Renal cortex interstitium (tissue), 11 donors: ENCODE measurements at regions not wholly inside any gene's neighbourhood (a gene's known extent, or its start where the extent isn't known, plus 50 kb on each side); places are given as distances from the start of the nearest gene placed in this dataset.

Experiments
- DNase-seq, 11 donors: peaks; one replicate each; pipeline ENCODE4 v3.0.0-alpha.2; 2013; ENCODE audit warnings: low read depth in 9 of 11, low spot score in 4 of 11; ENCODE audit errors: extremely low read depth in 1 of 11

DNA sequence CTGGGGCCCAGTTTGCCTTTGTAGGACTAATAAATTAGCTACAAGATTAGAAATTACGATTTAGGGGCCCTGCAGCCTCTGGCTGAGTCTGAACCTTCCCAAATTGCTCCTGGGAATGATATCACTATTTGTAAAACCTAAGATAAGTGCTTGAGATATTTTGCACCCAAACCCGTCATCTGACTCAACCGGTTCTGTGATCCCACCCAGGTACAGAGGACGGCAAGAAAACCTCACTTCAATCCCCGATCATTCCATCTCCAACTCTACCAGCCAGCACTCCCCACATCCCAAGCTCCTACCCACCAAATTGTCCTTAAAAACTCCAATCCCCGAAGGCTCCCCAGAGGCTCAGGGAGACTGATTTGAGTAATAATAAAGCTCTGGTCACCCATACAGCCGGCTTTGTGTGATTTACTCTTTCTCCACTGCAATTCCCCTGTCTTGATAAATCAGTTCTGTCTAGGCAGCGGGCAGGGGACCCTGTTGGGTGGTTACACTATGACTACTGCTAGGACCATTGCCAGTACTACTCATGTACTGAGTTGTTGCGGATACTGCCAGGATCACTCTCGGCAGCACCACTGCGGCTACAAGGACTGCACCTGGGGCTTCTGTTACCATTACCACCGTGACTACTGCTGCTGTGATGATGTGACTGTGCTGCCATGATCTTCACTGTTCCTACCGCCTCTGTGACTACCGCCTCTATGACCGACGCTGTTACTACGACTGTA lies 73.1 kb downstream of the IRF8 start:
- no peak for DNase-seq

DNA sequence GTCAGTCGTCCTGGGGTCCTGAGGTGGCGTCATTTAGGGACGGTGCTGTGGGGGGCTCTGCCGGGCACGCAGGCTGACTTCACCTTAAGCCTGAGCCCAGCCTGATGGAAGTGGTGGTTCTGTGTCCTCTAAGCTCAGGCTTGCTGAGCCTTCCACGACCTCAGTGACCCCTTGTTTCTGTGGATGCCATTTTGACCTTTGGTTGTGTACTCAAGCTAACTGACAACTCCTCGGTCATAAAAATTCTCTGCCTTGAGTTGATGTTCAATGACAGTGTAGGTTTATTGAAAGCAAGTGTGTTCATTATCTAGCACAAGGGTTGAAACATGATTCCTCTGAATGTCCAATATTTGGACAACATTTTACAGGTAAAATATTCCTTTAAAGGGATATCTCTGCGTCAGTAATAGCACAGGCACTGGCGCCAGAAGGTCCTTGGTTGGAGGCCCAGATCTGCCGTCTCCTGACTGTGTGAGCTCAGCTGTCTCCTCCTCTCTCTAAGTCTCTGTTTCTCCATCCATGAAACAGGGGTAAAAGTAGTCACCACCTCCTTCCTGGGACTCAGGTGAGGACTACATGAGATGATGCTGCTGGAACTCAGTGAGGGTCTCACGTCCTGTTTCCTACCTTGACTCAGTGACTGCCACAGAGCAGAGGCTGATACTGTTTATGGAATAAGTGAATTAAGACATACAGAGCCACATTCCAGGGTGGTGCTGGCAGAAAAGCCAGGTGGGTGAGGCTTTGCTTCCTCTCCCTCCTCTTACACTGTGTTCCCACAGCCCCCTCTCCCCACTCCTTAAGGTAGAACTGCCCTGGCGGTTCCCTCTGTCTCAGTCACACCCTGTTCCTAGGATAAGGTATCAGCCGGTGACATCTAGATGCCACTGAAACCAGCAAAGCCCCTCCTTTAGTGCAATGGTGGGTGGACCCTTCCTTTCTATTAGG lies 75.7 kb downstream of the IRF8 start:
- no peak for DNase-seq

DNA sequence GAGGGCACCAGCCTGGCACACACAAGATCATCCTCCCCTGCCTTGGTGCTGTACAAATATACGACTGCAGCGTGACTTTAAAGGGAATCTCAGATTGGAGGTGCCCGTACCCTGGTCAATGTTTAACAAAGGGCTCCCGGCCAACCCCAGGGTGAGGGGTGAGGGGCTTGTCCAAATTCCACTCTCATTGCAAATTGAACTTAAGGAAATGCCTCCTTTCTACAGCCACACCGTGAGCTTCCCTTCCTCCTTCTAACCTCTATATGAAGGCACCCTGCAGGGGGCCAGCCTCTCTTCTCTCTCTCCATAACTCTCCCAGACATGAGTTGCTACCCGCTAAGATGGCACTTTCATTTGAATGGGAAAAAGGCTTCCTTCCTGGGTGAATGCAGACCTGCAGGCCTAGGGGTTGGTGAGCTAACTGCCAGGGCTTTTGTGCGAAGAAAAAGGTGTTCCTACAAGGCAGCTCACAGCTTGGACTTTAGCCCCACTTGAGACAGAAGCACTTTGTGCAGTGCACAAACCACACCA lies 76.6 kb downstream of the IRF8 start:
- DNase-seq, result no peak

DNA sequence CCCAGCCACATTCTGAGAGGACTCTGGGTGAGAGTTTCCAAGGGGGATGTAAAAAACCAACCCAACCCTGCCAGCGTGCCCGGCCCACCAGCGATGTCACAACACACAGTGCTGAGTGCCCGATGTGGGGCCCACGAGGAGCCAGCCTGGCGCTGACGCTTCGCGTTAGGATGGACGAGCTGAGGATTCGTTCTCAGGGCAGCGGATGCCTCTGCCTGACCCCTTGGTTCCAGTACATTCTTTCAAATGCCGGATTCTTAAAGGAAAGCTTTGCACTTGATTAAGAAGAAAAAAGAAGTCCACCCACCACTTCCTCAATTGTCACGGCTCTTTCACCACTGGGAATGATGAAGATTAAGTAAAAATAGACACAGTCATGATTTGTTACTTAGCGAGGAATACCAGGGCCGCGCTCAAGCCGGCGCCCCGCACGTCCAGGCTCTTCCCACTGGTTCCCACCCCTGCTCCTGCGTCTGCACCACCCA lies 79.4 kb downstream of the IRF8 start:
- DNase-seq, result no peak

DNA sequence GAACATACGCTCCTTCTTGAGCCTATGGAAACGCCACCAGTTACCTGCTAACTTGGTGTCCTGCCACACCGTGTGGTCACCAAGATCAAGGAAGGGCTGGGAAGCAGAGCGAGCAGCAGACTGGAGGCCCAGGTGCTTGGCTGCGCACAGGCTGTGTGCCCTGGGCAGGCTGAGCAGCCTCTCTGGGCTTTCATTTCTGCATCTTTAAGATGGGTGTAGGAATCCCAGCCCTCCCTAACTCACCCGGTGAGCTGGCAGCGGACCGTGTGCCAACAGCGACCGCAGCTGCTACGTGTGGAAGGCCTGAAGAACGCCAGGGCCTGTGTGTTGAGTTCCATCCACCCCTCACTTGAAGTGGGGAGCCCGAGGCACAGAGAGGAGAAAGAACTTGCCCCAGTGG lies 80.0 kb downstream of the IRF8 start:
- no peak for DNase-seq

DNA sequence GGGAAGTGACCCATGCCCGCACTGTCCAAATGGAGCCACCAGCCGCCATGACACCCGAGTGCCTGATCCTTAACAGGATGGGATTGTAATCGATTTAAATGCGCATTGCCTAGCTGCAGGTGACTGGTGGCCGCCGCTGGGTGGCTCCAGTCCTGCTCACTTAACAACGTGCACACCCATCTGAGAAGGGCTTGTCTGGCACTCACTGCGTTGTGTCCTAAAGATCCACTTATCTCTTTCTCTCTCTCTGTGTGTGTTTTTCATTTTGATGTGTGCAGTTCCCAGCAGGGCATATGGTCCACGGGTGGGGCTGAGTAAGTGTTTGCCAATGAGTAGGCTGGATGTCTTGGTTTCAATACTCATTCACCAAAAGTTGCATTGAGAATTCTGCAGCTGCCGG lies 80.6 kb downstream of the IRF8 start:
- no peak for DNase-seq

DNA sequence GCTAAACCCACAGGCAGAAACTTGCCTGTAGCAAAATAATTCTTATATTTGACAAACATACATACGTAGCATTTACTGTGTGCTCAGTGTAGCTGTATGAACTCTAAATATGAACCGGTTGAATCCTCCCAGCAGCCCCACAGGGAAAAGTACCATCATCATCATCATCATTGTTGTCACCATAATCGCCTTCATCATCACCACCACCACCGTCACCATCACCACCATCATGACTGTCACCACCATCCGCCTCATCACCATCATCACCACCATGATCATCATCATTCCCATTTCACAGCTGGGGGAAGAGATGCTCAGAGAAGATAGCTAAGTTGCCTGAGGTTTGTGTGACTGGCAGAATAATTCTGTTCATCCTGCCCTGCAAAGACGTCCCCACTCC lies 81.7 kb downstream of the IRF8 start:
- no peak for DNase-seq

DNA sequence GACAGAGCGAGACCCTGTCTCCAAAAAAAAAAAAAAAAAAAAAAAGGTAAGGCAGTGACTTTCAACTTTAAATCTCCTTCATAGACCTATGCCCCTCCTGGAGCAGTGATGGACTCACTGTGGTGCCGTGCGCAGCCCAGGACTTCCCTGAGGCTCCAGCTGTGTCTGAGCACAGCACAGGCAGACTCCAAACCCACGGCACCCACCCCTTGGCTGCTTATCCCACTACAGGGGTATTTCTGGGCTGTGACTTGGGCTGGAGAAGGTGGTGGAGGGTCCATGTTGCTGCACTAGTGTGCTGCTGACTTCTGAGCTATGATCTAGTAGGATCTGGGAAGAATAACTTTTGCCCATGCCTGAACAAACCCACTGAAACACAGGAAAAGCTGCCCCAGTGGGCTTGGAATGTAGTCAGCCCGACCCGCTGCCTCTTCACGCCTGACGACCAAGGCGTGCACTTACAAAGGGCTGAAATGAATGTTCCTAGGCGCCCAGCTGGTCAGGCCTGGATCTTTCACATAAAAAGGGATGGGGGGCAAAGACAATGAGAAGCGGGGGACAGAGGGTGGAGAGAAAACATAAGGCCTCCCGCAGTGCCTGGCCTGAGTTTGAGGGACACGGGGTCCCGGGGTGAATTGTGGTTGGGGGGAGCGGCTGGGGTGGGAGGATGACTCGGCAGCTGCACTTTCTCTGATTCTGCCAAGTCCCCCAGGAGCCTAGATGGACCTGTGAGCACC lies 83.0 kb downstream of the IRF8 start:
- no peak for DNase-seq

DNA sequence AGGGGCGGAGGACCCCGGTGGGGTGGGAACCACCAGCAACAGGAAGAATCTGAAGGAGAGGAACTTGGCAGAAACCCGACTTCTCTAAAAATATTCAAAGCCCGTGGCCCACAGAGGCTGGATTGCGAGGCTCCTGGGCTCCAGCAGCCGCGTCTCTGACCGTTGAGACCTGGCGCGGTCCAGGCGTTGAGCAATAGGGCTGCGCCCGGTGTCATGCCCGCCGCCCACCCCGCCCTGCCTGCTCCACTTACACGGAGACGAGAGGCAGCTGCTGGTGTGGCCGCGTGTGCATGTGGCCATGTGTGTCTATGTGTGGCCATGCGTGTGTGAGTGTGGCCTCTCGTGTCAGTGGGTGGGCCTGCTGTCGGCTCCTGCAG lies 83.6 kb downstream of the IRF8 start:
- DNase-seq, result no peak

DNA sequence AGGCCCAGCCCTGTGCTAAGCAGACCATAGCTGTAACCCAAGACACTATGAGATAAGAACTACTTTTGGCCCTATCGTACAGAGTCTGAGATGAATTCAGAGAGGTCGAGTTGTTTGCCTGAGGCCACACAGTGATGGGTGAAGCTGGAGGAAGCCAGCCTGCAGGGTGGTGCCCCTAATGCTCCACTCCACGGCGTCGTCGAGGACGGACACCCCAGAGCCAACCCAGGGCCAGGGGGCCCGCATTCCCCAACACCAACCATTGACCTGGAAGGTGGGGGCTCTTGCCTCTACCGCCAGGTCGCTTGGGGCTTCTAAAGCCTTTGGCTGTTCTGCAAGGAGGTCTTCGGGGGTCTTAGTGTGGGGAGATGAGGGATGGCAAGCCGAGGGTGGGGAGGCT lies 84.1 kb downstream of the IRF8 start:
- no peak for DNase-seq

DNA sequence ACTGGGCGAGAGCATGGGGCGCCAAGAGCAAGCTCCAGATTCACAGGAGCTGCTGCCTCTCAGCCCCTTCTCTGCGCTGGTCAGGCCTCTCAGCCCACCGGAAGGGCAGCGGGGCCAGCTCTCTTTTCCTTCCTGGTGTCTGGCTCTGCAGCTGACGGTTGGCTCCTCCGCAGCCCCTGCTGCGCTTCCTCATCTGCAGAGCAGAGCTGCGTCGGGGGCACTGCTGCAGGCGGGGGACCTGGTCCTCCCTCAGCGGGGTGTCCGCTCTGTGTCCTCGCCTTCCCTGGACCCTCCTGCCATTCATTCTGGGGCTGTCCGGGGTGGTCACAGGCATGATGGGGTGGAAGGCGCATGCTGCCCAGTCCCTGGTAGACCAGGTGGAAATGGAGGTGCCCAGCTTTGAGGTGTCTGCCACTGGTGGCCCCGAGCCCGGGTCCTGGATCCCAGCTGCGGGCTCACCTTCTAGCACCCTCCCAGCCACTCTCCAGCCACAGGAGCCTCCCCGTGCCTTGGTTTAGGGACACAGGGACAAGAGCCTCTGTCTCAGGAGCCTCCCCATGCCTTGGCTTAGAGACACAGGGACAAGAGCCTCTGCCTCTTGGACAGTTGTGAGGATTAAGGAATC lies 84.8 kb downstream of the IRF8 start:
- no peak for DNase-seq

DNA sequence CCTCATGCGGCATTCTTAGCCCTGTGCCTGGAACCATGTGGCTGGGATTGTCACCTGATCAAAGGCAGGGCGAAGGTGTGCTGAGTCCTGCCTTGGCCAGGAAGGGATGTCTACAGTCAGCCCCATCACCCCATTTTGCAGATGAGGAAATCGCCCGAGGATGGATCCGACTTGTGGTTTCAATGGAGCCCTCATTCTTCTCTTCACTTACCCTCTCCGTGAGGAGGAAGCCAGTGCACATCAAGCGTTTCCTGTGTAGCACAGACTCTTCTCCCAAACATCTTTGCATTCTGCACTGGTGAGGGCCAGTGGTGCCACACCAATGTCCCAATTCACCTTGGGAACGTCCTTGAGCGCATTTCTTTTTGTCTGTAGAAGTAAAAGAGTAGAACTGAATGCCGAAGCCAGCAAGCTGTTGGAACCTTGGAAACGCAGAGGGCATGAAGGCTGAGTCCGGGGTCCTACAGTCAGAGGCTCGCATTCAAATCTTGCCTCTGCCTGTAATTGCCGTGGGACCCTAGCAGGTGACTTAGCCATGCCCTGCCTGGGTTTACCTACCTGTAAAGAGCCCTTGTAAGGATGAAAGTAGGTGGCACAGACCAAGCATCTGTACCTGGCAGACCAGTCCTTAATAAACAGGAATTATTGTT lies 85.4 kb downstream of the IRF8 start:
- no peak for DNase-seq

DNA sequence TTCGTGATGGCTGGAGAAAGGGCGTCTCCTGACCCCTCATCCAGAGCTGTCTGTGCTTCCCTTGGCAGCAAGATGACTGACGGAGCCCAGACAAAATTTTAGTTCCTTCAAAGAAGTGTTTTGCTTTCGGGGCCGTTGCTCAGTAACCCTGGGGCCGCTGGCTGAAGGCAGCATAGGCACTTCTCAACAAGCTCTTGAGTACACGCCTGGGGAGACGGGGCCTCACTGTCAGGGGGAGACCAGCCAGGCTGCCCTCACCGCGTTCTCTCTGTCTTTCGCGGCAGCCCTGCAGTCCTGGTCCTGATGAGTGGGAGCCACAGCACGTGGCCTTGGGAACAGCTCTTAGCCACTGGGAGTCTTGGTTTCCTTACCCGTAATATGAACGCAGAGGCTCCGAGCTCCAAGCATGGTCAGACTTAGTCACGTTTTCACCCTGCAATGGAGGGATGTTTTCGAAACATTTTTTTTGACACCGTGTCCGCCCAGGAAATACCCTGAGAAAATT lies 86.0 kb downstream of the IRF8 start:
- DNase-seq, result no peak

DNA sequence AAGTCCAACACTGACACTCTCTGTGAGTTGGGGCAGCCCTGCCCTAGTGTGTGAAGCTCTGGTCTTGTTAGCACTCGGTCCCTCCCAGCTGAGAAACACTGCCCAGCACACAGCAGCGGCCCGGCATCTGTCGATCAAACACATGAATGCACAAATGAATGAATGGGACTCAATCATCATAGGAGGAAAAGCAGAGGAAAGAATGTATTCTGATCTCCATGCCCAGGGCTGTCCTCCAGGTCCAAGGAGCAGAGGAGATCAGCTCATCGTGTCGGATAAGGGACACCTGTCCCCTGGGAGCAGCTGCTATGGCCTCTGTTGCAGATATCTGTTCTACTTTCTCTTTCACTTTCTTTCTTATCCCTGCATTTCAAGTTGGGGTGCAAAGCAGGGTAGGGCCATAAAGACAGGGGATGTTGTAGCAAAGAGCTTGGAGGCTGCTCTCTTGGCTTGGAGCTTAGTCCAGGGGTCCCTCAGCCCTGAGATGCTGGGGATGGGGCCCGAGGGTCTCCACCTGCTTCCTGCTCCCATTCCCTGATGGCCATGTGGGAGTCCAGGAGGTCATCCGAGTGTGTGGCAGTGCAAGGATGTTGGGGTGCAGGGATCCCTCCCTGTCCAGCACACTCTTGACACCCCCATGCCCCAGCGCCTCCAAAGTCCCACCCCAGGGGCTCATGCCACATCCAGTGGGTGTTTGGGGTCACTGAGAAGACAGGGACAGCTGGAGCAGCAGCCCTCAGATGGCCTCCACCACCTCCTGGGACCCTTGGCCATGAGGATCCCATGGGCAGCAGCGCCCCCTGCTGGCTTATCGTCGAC lies 88.2 kb downstream of the IRF8 start:
- DNase-seq, result no peak

DNA sequence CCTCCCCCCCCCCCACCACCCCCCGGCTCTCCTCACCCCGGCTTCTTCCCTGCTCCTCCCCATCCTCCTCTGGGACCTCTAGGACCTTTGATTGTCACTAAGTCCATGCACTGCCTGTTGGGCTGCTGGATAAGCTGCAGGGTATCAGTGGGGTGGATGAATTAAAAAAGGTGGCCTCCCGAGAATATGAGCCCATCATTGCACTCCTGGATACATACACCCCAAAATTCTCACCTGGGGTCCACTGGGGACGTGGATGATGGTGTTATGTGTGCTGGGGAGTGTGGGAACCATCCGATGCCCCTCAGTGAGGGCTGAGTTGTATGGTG lies 88.8 kb downstream of the IRF8 start:
- no peak for DNase-seq

DNA sequence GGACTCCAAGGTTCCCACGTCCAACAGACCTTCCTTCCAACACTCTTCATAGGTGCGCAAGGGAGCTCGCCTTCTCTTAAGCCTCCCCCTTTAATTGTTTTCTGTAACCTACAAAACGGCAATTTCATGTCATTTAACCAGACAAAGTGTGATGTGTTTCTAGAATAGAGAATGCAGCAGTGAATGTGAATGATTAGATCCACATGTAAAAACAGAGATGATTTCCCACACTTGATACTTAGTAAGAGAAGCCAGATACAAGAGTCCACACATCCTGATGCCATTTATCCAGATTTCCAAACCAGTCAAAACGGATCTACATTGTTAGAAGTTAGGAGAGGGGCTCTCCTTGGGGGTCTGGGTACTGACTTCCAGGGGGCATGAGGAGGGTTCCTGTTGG lies 89.3 kb downstream of the IRF8 start:
- no peak for DNase-seq

DNA sequence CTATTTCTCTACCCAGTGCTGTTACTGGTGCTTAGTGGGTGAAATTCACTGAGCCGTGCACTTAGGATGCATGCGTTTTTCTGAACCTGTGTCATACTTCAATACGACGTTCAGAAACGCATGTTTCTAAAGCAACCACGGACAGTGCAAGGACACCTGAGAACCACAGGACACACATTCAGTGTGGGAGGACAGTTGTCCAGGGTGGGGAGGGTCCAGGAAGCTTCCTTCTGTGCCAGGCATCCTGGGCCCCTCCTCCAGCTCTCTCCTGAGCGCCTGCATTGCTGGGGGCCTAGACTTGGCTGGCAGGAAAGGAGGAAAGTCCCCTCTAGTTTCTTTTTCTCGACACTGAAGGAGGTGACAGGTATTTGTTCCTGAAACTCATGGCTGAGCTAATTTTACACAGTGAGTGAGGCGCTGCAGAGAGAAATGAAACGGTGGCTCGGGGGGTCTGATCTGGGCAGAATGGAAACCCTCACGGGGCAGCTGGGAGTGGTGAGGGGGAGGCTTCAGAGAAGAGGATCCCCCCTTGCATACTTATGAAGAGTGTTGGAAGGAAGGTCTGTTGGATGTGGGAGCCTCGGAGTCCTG lies 89.9 kb downstream of the IRF8 start:
- DNase-seq, result no peak
